ENCODE measurements at regions not wholly inside any gene's neighbourhood (a gene's known extent, or its start where the extent isn't known, plus 50 kb on each side); places are given as distances from the start of the nearest gene placed in this dataset.

DNA sequence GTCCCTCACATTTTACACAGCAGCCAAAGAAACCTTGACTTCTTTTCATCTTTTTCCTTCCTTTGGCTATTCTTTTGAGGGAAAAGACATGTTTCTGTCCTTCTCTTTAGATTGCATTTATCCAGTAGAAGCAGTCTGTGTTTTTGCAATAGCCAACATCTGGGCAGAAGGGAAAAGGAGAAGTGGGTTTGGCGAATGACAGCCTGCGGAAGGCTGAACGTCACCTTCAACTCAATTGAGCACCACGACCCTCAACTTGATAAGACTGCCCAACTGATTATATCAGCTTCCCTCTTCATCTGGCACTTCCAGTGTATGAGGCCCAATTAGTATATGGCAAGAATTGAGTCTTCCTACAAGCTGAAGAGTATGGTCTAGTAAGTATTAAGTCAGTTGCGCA lies 1997.6 kb upstream of the WWC1 start:
- TF ChIP-seq CTCF (IDR thresholded peaks at IDR 0.05): no peak
- no peak for TF ChIP-seq POLR2A (IDR thresholded peaks at IDR 0.05)

Measured in thyroid gland (tissue), 4 donors.